Endometrium (tissue), 2 donors: ENCODE measurements at regions not wholly inside any gene's neighbourhood (a gene's known extent, or its start where the extent isn't known, plus 50 kb on each side); places are given as distances from the start of the nearest gene placed in this dataset.
"Not testable (repeated sequence)": the region's sequence is repeated elsewhere in the genome, so short reads cannot be mapped to it uniquely, and the experiment has no call there.

Experiments
- FAIRE-seq: peaks from 2 replicates; lab custom pipeline; 2012; peaks lifted over from hg19 to GRCh38; lab: Jason Lieb, UNC
- donor health status: control.
- donor health status: control.

GRCh38 chr12:114855678-114856077, 171.7 kb upstream of the TBX3 start:
- FAIRE-seq = no peak

GRCh38 chr12:114852976-114853529, 169.1 kb upstream of the TBX3 start:
- no peak for FAIRE-seq

GRCh38 chr12:114851981-114852380, 168.0 kb upstream of the TBX3 start:
- FAIRE-seq = no peak

- no peak for FAIRE-seq
Measured at GRCh38 chr12:114850661-114851275, 166.8 kb upstream of the TBX3 start.

- FAIRE-seq = no peak
Measured at GRCh38 chr12:114848666-114849065, 164.7 kb upstream of the TBX3 start.

GRCh38 chr12:114847441-114848035, 163.6 kb upstream of the TBX3 start:
- FAIRE-seq = no peak

GRCh38 chr12:114846771-114847170, 162.8 kb upstream of the TBX3 start:
- FAIRE-seq = no peak

- FAIRE-seq = no peak
Measured at GRCh38 chr12:114841557-114842251, 157.7 kb upstream of the TBX3 start.

GRCh38 chr12:114838480-114838879, 154.5 kb upstream of the TBX3 start:
- no peak for FAIRE-seq

- no peak for FAIRE-seq
Measured at GRCh38 chr12:114836609-114837008, 152.6 kb upstream of the TBX3 start.

GRCh38 chr12:114835031-114835430, 151.1 kb upstream of the TBX3 start:
- FAIRE-seq = no peak

- FAIRE-seq = no peak
Measured at GRCh38 chr12:114834621-114835020, 150.6 kb upstream of the TBX3 start.

GRCh38 chr12:114829833-114830232, 145.9 kb upstream of the TBX3 start:
- no peak for FAIRE-seq

GRCh38 chr12:114829244-114829643, 145.3 kb upstream of the TBX3 start:
- not testable (repeated sequence) for FAIRE-seq

GRCh38 chr12:114827461-114827860, 143.5 kb upstream of the TBX3 start:
- no peak for FAIRE-seq

- no peak for FAIRE-seq
Measured at GRCh38 chr12:114826244-114826643, 142.3 kb upstream of the TBX3 start.

- no peak for FAIRE-seq
Measured at GRCh38 chr12:114823724-114824123, 139.7 kb upstream of the TBX3 start.

- FAIRE-seq = no peak
Measured at GRCh38 chr12:114821570-114821969, 137.6 kb upstream of the TBX3 start.

- FAIRE-seq = no peak
Measured at GRCh38 chr12:114820796-114821195, 136.8 kb upstream of the TBX3 start.

GRCh38 chr12:114817571-114818425, 133.8 kb upstream of the TBX3 start:
- FAIRE-seq = no peak

- FAIRE-seq = no peak
Measured at GRCh38 chr12:114815026-114815795, 131.2 kb upstream of the TBX3 start.
